ENCODE measurements at regions not wholly inside any gene's neighbourhood (a gene's known extent, or its start where the extent isn't known, plus 50 kb on each side); places are given as distances from the start of the nearest gene placed in this dataset.

DNA sequence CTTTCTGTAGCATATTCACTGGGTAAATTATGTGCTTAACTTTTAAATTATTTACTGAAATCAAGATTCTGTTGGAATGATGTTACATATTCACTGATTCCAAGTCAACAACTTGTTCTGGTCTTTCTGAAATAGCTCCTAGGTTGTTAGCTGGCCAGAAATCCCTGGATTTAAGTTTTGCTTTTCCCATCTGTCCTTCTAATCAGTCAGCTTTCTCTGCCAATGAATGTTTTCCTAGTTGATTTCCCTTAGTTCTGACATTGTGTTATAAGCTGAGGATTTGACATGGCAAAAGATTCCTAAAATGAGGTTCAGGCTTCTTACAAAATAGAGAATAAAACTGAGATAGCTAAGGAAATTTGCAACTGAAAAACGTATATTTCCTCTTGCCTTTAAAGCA is 1479.6 kb downstream of the MRPL39 start:
- TF ChIP-seq, protein P1, sequence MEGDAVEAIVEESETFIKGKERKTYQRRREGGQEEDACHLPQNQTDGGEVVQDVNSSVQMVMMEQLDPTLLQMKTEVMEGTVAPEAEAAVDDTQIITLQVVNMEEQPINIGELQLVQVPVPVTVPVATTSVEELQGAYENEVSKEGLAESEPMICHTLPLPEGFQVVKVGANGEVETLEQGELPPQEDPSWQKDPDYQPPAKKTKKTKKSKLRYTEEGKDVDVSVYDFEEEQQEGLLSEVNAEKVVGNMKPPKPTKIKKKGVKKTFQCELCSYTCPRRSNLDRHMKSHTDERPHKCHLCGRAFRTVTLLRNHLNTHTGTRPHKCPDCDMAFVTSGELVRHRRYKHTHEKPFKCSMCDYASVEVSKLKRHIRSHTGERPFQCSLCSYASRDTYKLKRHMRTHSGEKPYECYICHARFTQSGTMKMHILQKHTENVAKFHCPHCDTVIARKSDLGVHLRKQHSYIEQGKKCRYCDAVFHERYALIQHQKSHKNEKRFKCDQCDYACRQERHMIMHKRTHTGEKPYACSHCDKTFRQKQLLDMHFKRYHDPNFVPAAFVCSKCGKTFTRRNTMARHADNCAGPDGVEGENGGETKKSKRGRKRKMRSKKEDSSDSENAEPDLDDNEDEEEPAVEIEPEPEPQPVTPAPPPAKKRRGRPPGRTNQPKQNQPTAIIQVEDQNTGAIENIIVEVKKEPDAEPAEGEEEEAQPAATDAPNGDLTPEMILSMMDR (IDR thresholded peaks at IDR 0.05) = no peak
- no peak for TF ChIP-seq EZH2 (IDR thresholded peaks at IDR 0.05; ENCODE audit: borderline replicate concordance, insufficient read depth, low read depth, low read length, poor library complexity, severe bottlenecking)

Data from B cell (primary cell).